Midbrain (tissue), 1 donor: ENCODE measurements at regions not wholly inside any gene's neighbourhood (a gene's known extent, or its start where the extent isn't known, plus 50 kb on each side); places are given as distances from the start of the nearest gene placed in this dataset.
"Not testable (repeated sequence)": the region's sequence is repeated elsewhere in the genome, so short reads cannot be mapped to it uniquely, and the experiment has no call there.

Source experiments
- DNase-seq: peaks from one replicate; lab custom pipeline; 2025; lab: John Stamatoyannopoulos, UW

DNA sequence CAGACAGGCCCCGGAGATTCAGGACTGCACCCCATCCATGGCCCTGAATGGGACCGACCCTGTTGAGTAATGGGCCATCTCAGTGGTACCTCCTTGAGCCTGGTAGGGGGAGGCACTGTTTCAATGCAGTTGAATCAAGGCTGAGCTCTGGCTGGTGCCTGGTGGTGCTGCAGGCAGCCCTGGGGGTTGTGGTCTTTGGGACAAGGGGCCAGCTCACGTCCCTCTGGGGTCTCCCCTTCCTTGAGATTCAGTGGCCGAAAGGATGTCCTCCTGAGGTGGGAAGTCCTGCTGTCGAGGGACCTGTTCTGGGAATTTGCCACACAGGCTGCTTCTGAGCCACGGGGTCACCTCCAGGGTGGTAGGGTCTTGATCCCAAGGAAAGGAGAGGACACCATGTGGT lies 190.7 kb downstream of the UBE3A start:
- DNase-seq: not testable (repeated sequence)

DNA sequence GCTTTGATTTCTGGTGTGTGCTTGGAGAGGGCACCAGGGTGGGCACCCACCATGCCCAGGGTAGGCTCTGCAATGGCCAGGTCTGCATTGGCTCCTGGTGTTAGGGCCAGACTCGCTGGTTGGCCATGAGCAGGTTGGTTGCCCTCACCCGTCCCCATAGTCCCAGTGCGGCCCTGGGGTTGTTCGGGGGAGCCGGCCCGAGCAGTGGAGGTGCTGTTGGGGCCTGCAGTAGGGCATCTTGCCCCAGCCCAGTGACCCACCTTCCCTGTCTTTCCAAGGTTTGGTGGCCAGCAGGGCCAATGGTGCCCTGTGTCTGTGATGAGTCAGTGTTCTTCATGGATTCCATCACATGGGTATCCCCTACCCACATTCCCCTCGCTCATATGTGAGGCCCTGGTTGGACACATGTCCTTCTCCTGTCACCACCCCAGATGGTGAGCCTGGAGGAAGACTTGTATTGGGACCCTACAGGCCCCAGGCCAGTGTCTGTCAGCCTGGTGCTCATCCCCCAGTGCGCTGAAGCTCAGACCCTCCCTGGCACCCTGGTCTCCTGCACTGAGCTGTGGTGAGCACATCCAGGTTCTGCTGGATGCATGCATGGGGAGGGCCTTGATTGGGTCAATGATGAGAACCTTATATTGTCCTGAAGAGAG lies 190.1 kb downstream of the UBE3A start:
- no peak for DNase-seq

DNA sequence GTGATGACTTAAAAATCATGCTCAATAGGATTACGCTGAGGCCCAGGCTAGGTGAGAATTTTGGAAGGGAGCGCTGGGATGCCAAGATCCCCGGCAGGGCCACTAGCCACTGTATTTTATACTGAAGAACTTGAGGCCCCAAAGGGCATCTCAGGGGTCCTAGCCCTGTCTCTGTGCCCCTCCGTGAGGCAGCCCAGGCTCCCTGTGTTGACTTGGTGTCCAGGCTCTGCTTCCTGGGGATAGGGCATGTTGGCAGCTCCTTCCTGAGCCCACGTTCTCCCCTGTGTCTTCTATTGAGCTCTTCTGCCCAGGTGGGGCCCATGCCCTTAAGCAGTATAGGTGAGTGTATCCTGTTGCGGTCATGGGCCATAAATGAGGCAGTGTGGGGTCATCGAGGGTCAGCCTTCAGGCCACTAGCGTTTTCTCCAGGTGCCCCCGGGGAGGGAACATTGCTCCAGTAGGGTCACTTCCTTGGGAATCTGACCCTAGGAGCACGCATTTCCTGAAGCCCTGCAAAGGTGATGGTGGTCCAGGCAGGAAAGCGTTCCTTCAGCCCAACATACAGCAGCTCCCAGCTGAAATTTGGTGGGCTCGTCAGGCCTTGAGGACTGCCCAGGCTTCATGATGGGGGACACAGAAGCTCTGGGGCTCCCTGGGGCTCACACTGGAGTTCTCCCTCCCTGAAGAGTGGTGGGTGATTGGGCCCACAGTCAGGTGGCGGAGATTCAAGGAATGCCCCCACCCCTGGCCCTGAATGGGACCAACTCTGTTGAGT lies 189.4 kb downstream of the UBE3A start:
- no peak for DNase-seq

DNA sequence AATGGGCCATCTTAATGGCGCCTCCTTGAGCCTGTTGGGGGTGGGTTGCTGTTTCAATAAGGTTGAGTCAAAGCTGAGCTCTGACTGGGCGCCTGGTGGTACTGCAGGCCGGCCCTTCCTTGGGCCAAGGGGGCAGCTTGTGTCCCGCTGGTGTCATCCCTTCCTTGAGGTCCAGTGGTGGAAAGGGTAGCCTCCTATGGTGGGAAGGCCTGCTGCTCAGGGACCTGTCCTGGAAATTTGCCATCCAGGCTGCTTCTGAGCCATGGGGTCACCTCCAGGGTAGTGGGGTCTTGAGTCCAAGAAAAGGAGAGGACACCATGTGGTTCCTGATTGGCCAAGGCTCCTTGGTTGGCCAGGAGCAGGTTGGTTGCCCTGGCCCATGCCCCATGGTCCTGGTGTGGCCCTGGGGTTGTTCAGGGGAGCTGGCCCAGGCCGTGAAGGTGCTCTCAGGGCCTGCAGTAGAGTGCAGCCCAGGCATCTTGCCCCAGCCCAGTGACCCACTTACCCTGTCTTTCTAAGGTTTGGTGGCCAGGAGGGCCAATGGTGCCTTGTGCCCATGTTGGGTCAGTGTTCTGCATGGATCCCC lies 188.7 kb downstream of the UBE3A start:
- DNase-seq: no peak

DNA sequence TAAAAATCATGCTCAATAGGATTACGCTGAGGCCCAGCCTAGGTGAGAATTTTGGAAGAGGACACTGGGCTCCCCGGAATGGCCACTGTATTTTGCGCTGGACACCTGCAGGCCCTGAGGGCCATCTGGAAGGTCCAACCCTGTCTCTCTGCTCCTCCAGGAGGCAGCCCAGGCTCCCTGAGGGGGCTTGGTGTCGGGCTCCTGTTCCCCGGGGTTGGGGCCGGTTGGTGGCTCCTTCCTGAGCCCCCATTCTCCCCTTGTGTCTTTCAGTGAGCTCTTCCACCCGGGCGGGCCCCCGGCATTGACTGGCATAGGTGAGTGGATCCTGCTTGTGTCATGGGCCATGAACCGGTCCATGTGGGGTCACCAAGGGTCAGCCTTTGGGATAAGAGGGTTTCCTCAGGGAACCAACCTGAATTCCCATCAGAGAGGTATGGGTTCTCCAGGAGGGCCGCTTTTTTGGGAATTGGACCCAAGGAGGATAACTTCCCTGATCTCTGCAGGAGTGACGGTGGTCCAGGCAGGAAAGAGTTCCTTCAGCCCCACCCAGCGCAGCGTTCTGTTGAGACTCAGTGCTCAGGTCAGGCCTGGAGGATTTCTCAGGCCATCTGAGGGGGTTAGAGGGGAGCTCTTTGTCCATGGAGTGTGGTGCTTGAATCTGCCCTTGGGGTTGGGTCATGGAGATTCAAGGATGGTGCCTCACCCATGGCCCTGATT lies 187.8 kb downstream of the UBE3A start:
- DNase-seq: no peak

DNA sequence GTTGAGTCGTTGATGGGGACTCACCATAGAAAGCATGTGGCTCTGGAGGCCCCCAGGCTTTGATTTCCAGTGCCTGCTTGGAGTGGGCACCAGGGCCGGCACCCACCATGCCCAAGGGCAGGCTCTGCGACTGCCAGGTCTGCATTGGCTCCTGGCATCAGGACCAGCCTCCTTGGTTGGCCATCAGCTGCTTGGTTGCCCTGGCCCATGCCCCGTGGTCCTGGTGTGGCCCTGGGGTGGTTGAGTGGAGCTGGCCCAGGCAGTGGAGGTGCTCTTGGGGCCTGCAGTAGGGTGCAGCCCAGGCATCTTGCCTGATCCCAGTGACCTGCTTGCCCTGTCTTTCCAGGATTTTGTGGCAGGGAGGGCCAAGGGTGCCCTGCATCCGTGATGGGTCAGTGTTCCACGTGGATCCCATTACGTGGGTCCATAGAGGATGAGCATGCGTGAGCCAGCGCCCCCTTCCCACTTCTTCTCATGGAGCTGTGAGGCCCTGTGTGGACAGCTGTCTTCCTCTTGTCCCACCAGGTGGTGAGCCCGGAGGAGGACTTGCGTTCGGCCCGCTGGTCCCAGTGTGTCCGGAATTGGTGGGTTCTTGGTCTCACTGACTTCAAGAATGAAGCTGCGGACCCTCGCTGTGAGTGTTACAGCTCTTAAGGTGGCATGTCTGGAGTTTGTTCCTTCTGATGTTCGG lies 187.0 kb downstream of the UBE3A start:
- no peak for DNase-seq

DNA sequence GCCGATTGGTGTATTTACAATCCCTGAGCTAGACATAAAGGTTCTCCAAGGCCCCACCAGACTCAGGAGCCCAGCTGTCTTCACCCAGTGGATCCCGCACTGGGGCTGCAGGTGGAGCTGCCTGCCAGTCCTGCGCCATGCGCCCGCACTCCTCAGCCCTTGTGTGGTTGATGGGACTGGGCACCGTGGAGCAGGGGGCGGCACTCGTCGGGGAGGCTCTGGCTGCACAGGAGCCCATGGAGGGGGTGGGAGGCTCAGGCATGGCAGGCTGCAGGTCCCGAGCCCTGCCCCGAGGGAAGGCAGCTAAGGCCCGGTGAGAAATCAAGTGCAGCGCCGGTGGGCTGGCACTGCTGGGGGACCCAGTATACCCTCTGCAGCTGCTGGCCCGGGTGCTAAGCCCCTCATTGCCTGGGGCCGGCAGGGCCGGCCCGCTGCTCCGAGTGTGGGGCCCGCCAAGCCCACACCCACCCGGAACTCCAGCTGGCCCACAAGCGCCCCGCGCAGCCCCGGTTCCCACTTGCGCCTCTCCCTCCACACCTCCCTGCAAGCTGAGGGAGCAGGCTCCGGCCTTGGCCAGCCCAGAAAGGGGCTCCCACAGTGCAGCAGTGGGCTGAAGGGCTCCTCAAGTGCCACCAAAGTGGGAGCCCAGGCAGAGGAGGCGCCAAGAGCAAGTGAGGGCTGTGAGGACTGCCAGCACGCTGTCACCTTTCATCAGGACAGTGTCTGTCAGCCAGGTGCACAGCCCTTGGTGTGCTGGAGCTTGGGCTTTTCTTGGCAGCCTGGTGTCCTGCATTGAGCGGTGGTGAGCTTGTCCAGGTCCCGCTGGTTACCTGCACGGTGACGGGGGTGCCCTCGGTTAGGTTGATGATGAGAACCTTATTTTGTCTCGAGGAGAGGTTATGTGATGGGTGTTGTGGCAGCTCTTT lies 185.5 kb downstream of the UBE3A start:
- not testable (repeated sequence) for DNase-seq

DNA sequence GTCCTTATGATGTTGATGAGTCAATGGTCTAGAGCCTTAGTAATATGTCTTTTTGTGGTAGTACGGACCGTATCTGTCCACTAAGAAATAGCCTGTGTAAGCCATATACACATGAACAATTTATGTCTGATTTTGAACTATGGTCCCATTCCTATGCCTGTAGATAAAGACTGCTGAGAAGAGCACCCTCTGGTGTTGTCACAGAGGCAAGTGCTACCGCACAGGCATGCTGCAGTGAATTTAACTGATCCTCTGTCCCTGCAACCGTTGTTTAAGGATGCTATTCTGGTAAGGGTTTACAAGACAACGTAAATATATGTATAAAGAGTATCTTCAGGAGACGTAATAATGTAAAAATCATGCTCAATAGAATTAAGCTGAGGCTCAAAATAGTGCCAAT lies 170.7 kb downstream of the UBE3A start:
- DNase-seq: no peak
